Fibroblast of upper back skin (primary cell): ENCODE measurements at regions not wholly inside any gene's neighbourhood (a gene's known extent, or its start where the extent isn't known, plus 50 kb on each side); places are given as distances from the start of the nearest gene placed in this dataset.
"Not testable (repeated sequence)": the region's sequence is repeated elsewhere in the genome, so short reads cannot be mapped to it uniquely, and the experiment has no call there.

Experiments used
- DNase-seq: peaks from one replicate; pipeline ENCODE4 v3.0.0-alpha.2; 2013

GRCh38 chr2:175827856-175828255 is 174.2 kb downstream of the LNPK start:
- no peak for DNase-seq

GRCh38 chr2:175824243-175824642 is 177.8 kb downstream of the LNPK start:
- peak; percentile 20 for DNase-seq

GRCh38 chr2:175823707-175824073 is 178.4 kb downstream of the LNPK start:
- DNase-seq = no peak

- DNase-seq = no peak
These were observed 178.9 kb downstream of the LNPK start for GRCh38 chr2:175823002-175823706.

- no peak for DNase-seq
These were observed 184.8 kb downstream of the LNPK start for GRCh38 chr2:175817221-175817620.

GRCh38 chr2:175815537-175815936 is 186.5 kb downstream of the LNPK start:
- DNase-seq = peak; percentile 23

- DNase-seq = peak; percentile 52
These were observed 190.1 kb downstream of the LNPK start for GRCh38 chr2:175811971-175812370.

- DNase-seq = no peak
These were observed 193.2 kb downstream of the LNPK start for GRCh38 chr2:175808858-175809257.

- no peak for DNase-seq
These were observed 194.0 kb downstream of the LNPK start for GRCh38 chr2:175808078-175808477.

GRCh38 chr2:175807031-175807873 is 194.8 kb downstream of the LNPK start:
- peak; percentile 41 for DNase-seq

GRCh38 chr2:175806570-175806969 is 195.5 kb downstream of the LNPK start:
- no peak for DNase-seq

- DNase-seq = no peak
These were observed 196.0 kb downstream of the LNPK start for GRCh38 chr2:175806125-175806490.

GRCh38 chr2:175805442-175806124 is 196.5 kb downstream of the LNPK start:
- DNase-seq = peak; percentile 8

- DNase-seq = no peak
These were observed 197.9 kb downstream of the LNPK start for GRCh38 chr2:175804122-175804521.

- DNase-seq = not testable (repeated sequence)
These were observed 205.6 kb downstream of the LNPK start for GRCh38 chr2:175796422-175796821.

GRCh38 chr2:175793648-175794047 is 208.4 kb downstream of the LNPK start:
- DNase-seq = no peak

- no peak for DNase-seq
These were observed 209.2 kb downstream of the LNPK start for GRCh38 chr2:175792881-175793280.

GRCh38 chr2:175792199-175792598 is 209.9 kb downstream of the LNPK start:
- DNase-seq = no peak

- no peak for DNase-seq
These were observed 215.5 kb downstream of the LNPK start for GRCh38 chr2:175786471-175787124.

- DNase-seq = not testable (repeated sequence)
These were observed 224.7 kb downstream of the LNPK start for GRCh38 chr2:175777337-175777736.

- DNase-seq = peak; percentile 32
These were observed 232.9 kb downstream of the LNPK start for GRCh38 chr2:175769200-175769599.

GRCh38 chr2:175766880-175767279 is 235.2 kb downstream of the LNPK start:
- peak; percentile 46 for DNase-seq
